ENCODE measurements at regions not wholly inside any gene's neighbourhood (a gene's known extent, or its start where the extent isn't known, plus 50 kb on each side); places are given as distances from the start of the nearest gene placed in this dataset.

DNA sequence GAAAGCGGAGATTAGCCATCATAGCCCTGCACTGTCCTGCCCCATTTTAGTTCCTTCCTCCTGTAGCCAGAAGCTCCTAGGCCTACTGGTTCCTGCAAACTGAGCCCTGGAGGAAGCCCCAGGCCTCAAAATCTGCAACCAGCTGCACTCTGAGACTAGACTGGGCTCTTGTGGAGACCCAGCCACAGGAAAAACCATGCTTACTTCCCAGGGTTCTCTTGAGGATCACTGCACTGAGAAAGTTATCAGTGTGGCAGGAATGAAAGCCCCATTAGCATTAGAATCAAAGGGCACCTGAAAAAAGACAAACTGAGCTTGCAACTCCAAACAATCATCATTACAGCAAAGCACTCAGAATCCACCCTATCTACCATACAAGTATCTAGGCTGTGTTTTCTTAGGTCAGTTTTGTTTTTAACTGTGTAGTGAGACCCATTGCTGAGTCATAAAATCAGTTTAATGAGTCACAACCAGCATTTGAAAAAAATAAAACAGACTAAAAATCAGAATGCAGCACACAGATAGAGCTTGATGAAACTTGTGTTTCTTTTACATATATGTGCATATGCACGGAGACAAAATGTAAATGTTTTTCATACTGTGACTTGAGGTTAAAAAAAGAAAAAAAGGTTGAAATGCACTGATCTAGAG, 91.0 kb downstream of the UNC5CL start:
- TF ChIP-seq, protein P1, sequence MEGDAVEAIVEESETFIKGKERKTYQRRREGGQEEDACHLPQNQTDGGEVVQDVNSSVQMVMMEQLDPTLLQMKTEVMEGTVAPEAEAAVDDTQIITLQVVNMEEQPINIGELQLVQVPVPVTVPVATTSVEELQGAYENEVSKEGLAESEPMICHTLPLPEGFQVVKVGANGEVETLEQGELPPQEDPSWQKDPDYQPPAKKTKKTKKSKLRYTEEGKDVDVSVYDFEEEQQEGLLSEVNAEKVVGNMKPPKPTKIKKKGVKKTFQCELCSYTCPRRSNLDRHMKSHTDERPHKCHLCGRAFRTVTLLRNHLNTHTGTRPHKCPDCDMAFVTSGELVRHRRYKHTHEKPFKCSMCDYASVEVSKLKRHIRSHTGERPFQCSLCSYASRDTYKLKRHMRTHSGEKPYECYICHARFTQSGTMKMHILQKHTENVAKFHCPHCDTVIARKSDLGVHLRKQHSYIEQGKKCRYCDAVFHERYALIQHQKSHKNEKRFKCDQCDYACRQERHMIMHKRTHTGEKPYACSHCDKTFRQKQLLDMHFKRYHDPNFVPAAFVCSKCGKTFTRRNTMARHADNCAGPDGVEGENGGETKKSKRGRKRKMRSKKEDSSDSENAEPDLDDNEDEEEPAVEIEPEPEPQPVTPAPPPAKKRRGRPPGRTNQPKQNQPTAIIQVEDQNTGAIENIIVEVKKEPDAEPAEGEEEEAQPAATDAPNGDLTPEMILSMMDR (IDR thresholded peaks at IDR 0.05) = no peak
- no peak overlapping the region for H3K4me3 ChIP-seq
- H3K27ac ChIP-seq = no peak overlapping the region
- no peak for DNase-seq (ENCODE audit: low spot score)

DNA sequence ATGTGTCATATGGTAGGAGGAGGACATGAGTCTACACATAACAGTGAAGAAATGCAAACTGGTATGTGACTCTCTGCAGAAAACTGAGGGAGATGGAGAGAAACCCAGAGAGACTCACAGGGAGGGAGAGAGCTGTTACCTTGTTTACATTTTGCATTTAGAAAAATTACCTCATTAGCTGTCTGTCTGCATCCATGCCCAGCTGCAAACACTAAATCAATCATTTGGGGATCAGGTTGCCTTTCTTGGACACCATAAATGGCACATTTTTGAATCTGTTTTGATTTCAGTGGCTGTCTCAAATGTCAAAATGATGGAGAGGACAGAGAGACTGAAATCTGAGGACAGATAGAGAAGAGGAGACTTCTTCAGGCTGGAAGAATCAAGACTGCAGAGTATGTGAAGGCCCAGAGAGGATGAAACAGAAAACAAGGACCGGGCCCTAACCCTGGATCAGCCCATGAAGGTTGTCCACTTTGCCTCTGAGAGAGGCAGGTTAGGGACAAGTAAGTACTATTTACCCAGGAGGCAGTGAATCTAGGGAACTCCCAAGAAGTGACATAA, 92.2 kb downstream of the UNC5CL start:
- TF ChIP-seq, protein P1 (IDR thresholded peaks at IDR 0.05) = no peak
- no peak overlapping the region for H3K4me3 ChIP-seq
- no peak overlapping the region for H3K27ac ChIP-seq
- no peak for DNase-seq (ENCODE audit: low spot score)

DNA sequence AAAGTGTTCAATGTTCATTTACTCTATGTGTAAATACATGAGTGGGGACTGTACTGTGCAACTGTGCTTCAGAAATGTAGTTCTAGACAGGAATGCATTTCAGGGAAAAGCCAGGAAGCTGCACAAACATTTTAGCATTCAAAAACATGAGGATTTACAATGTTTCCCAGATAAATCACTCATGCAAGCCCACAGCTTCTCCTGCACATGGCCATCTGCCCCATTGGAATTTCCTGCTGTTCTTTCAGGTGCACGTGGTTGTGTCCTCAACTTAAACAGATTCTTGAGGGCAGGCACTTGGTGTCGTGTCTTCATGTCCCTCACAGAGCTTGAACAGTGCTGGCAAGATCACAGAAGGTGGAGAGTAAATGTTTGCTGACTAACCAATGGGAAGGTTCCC, 101.5 kb downstream of the UNC5CL start:
- H3K4me3 ChIP-seq = no peak overlapping the region
- TF ChIP-seq, protein P1 (IDR thresholded peaks at IDR 0.05) = no peak
- H3K27ac ChIP-seq = no peak overlapping the region
- DNase-seq (ENCODE audit: low spot score) = no peak

DNA sequence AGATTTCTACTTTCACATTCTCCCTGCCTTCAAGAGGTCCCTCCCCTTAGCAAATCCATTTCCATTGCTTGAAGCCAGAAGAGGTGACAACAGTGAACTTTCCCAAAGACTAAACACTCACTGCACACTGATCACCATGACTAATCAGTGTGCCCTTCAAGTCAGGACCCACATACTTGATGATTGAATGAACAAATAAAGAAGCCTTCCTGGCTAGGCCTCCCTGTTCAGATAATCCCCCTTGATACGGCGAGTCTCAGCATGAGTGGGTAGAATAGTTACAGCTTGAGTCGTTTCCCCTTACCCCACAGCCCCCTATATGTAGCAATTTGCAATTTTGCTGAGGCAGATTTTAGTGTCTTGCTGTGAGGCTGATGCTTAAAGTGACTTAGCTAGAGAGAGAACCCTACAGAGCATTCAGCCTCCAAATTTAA, 102.2 kb downstream of the UNC5CL start:
- TF ChIP-seq, protein P1 (IDR thresholded peaks at IDR 0.05) = no peak
- Histone ChIP-seq H3K4me3 (no peak overlapping the region), H3K27ac (no peak overlapping the region)
- no peak for DNase-seq (ENCODE audit: low spot score)

DNA sequence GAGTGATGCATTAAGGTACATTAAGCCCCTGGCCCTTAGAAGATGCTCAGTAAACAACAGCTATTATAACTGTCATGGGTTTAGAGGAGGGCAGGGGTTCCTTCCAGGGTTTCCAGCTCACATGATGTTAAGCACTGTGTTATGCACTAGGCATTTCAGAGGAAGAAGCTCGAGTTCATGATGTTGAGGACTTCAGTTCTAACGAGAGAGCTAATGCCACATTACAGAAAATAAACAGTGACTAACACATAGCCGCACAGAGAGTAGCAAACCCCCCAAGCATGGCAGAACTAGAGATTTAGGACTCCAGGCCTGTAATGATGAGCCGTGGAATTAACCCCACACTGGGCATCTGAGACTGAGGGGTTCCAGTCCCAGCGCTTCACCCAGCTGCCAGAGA, 105.2 kb downstream of the UNC5CL start:
- Histone ChIP-seq H3K27ac (no peak overlapping the region), H3K4me3 (no peak overlapping the region)
- no peak for DNase-seq (ENCODE audit: low spot score)
- TF ChIP-seq, protein P1 (IDR thresholded peaks at IDR 0.05) = no peak

DNA sequence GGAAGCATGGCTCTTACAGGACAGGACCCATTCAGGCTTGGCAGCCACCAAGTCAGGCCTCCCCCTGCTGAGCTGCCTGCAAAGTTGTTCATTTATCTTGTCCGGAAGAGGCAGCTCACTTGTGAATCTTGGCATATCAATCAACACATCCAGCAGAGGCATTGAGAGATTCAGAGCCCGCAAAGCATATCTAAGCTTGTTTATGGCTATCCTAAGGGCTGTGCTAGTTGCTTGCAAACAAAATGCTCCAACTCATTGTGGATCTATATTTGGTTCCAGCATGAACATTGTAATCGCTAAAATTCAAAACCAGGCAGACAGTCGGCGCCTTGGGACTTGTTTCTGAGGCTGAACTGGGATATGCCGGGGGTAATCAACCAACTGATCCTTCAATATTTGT, 106.1 kb downstream of the UNC5CL start:
- no peak overlapping the region for H3K27ac ChIP-seq
- no peak for DNase-seq (ENCODE audit: low spot score)
- H3K4me3 ChIP-seq = no peak overlapping the region
- TF ChIP-seq, protein P1 (IDR thresholded peaks at IDR 0.05) = no peak

DNA sequence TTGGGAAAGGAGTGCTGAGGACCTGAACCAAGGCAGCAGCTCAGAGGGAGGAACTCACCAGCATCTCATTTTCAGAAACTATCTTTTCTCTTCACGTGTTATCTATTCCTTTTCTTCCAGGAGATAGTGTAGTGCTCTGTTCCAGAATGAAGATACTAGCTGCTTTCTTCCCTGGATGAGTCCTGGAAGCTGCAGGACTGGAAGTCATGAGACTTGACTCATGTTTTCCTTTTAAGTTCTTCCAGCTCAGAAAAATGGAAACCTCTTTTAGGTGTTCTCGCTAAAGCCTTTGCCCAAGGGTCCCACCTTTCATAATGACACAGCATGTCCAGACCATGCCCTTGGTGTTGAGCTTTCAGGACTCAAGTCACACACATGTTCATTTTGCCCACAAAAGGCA, 106.7 kb downstream of the UNC5CL start:
- no peak overlapping the region for H3K27ac ChIP-seq
- TF ChIP-seq, protein P1 (IDR thresholded peaks at IDR 0.05) = no peak
- no peak for DNase-seq (ENCODE audit: low spot score)

More for the DNA sequence above, 106.7 kb downstream of the UNC5CL start:
- no peak overlapping the region for H3K4me3 ChIP-seq

Measured in coronary artery (tissue), 2 donors.